ENCODE measurements at regions not wholly inside any gene's neighbourhood (a gene's known extent, or its start where the extent isn't known, plus 50 kb on each side); places are given as distances from the start of the nearest gene placed in this dataset.

DNA sequence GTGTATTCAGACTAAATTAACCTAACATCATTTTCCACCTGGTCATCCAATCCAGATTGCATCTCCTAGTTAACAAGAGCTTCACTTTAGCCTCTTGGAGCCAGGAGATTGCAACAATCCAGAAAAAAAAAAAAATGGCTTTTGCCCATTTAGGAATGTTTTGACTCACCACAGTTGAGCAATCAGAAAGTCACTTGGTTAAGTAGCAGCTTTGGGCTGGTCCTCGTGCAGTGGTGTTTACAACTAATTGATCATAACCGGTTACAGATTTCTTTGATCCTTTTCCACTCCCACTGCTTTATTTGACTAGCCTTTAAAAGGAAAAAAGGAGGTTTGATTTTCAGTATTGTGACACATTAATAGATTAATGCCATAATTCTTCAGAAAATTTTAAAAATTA, 688.8 kb upstream of the CCDC54 start:
- TF ChIP-seq, protein P1, sequence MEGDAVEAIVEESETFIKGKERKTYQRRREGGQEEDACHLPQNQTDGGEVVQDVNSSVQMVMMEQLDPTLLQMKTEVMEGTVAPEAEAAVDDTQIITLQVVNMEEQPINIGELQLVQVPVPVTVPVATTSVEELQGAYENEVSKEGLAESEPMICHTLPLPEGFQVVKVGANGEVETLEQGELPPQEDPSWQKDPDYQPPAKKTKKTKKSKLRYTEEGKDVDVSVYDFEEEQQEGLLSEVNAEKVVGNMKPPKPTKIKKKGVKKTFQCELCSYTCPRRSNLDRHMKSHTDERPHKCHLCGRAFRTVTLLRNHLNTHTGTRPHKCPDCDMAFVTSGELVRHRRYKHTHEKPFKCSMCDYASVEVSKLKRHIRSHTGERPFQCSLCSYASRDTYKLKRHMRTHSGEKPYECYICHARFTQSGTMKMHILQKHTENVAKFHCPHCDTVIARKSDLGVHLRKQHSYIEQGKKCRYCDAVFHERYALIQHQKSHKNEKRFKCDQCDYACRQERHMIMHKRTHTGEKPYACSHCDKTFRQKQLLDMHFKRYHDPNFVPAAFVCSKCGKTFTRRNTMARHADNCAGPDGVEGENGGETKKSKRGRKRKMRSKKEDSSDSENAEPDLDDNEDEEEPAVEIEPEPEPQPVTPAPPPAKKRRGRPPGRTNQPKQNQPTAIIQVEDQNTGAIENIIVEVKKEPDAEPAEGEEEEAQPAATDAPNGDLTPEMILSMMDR (IDR thresholded peaks at IDR 0.05): no peak

DNA sequence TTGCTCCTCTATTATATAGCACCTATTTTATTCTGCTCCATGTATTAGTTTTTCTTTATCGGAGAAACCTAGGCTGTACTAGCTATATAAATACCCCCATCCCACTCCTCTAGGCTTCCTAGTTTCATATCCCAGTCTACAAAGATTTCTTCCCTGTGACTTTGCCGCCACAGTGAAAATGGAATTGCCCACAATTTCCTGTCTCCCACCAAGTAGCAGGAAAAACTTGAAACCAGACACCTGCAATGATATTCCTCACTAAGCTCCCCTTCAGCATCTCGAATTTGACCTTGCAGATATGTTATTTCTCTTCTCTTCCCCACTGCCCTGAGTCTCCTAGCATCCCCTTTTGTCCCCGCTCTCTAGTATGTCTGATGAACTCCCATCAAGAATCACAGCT, 685.8 kb upstream of the CCDC54 start:
- no peak for DNase-seq (ENCODE audit: low spot score)
- Mint-ChIP-seq H3K4me1 (ENCODE audit: low read depth) (peaks cover 18% of the 10 kb centered on the region), H3K27ac (ENCODE audit: unreplicated experiment) (no peak overlapping the region), H3K4me3 (ENCODE audit: unreplicated experiment) (no peak overlapping the region), H3K27me3 (ENCODE audit: low read depth) (no peaks in the 10 kb centered on the region), H3K36me3 (ENCODE audit: low read depth) (no peaks in the 10 kb centered on the region), H3K9me3 (ENCODE audit: low read depth) (no peaks in the 10 kb centered on the region)
- TF ChIP-seq, protein P1 (IDR thresholded peaks at IDR 0.05): no peak

More for the DNA sequence above, 688.8 kb upstream of the CCDC54 start:
- Mint-ChIP-seq H3K9me3 (ENCODE audit: low read depth) (no peaks in the 10 kb centered on the region), H3K27ac (ENCODE audit: unreplicated experiment) (no peak overlapping the region), H3K4me1 (ENCODE audit: low read depth) (peaks cover 10% of the 10 kb centered on the region), H3K36me3 (ENCODE audit: low read depth) (no peaks in the 10 kb centered on the region), H3K27me3 (ENCODE audit: low read depth) (no peaks in the 10 kb centered on the region), H3K4me3 (ENCODE audit: unreplicated experiment) (no peak overlapping the region)
- no peak for DNase-seq (ENCODE audit: low spot score)

DNA sequence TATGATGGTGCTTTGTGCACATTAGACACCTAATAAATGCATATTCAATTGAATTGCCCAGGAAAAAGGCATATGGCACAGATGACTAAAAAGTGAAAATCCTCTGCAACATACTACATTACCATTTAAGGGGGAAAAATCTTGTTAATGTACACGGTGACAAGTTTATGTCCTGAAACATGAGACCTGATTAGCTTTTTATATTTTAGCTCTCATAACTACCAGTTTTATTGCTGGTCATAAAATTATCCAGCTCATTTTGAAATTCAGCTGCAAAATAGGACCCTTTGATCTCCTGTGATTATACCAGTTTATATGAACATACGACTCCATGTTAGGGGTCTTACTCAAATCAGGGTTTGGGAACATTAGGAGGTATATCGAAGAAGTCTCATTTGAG, 684.6 kb upstream of the CCDC54 start:
- TF ChIP-seq, protein P1 (IDR thresholded peaks at IDR 0.05): no peak
- H3K4me3 Mint-ChIP-seq (ENCODE audit: unreplicated experiment): no peak overlapping the region
- peaks cover 18% of the 10 kb centered on the region for H3K4me1 Mint-ChIP-seq (ENCODE audit: low read depth)
- no peaks in the 10 kb centered on the region for H3K9me3 Mint-ChIP-seq (ENCODE audit: low read depth)
- H3K27me3 Mint-ChIP-seq (ENCODE audit: low read depth): no peaks in the 10 kb centered on the region
- no peak overlapping the region for H3K27ac Mint-ChIP-seq (ENCODE audit: unreplicated experiment)
- H3K36me3 Mint-ChIP-seq (ENCODE audit: low read depth): no peaks in the 10 kb centered on the region
- DNase-seq (ENCODE audit: low spot score): no peak

DNA sequence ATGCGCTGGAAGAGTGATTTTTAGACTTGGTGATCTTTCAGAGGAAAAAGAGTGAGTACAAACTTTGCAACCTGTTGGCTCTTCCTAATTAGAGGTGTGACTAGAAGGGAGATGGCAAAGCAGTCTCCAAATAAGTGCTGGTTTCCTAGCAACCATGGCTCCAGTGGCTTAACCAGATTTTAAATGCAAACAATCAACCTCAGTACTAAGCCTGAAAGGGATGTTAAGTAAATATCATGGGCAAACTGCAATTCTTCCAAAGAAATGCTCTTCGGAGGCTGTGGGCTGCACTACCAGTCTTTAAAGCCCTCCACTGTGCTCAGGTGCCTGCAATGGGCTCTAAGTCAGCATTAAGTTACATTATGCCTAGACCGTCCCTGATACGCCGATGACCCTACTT, 678.1 kb upstream of the CCDC54 start:
- no peaks in the 10 kb centered on the region for H3K36me3 Mint-ChIP-seq (ENCODE audit: low read depth)
- no peaks in the 10 kb centered on the region for H3K9me3 Mint-ChIP-seq (ENCODE audit: low read depth)
- no peak overlapping the region for H3K4me3 Mint-ChIP-seq (ENCODE audit: unreplicated experiment)
- no peaks in the 10 kb centered on the region for H3K27me3 Mint-ChIP-seq (ENCODE audit: low read depth)
- no peak for DNase-seq (ENCODE audit: low spot score)
- H3K27ac Mint-ChIP-seq (ENCODE audit: unreplicated experiment): no peak overlapping the region
- H3K4me1 Mint-ChIP-seq (ENCODE audit: low read depth): peaks cover 28% of the 10 kb centered on the region
- TF ChIP-seq, protein P1 (IDR thresholded peaks at IDR 0.05): no peak

DNA sequence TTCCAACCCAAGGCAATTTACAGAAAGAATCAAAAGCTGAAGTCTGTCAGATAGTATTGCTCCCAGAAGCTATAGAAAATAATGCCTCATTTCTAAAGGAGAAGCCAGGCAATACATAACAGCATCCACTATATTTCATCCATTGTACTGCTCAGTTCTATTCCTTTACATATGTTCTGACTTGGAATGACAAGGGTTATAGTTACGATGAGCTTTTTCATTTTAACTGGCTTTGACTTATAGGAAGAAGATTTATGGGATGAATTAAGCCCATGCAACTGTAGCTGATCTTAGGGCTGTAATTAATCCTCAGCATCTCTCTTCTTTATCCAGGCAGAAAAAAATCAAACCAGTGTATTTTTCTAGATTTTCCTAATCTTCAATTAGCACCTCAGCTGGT, 676.3 kb upstream of the CCDC54 start:
- Mint-ChIP-seq H3K27ac (ENCODE audit: unreplicated experiment) (no peak overlapping the region), H3K9me3 (ENCODE audit: low read depth) (no peaks in the 10 kb centered on the region), H3K27me3 (ENCODE audit: low read depth) (no peaks in the 10 kb centered on the region), H3K36me3 (ENCODE audit: low read depth) (no peaks in the 10 kb centered on the region), H3K4me1 (ENCODE audit: low read depth) (peaks cover 18% of the 10 kb centered on the region), H3K4me3 (ENCODE audit: unreplicated experiment) (no peak overlapping the region)
- DNase-seq (ENCODE audit: low spot score): no peak
- TF ChIP-seq, protein P1 (IDR thresholded peaks at IDR 0.05): no peak

All from chondrocyte (in vitro differentiated cells).